HepG2 (cell line): ENCODE measurements at regions not wholly inside any gene's neighbourhood (a gene's known extent, or its start where the extent isn't known, plus 50 kb on each side); places are given as distances from the start of the nearest gene placed in this dataset.

Experiments used
- ATAC-seq: fragments of 200-7000 bp; cut with Tn5 transposase; 3 replicates; pipeline ENCODE4 v1.9.1; 2020; ENCODE audit warnings: mild to moderate bottlenecking, moderate library complexity
- BruUV-seq: library from RNA; stranded (reverse); fragments of 400-500 nt; replicated peaks from 2 replicates; lab custom pipeline; 2021; lab: Mats Ljungman, UMichigan
- CTCF ChIA-PET: fragments of 300-600 bp; formaldehyde crosslinking; extraction: SDS; loops from one replicate; lab custom pipeline; 2021; ENCODE audit warnings: low total read pairs, inconsistent platforms, low intra/inter-chr PET ratio; lab: Yijun Ruan, JAX
- POLR2A ChIA-PET: fragments of 350-600 bp; sonication (Branson Sonifier 250); formaldehyde crosslinking; loops from one replicate; lab custom pipeline; 2020; ENCODE audit warnings: antibody characterized with exemption, inconsistent platforms; lab: Yijun Ruan, JAX
- DNase-seq: peaks from one replicate; pipeline ENCODE4 v3.0.0-alpha.2; 2015; ENCODE audit warnings: low spot score
- FAIRE-seq: peaks from 3 replicates; lab custom pipeline; 2011; peaks lifted over from hg19 to GRCh38; lab: Jason Lieb, UNC
- H2AFZ ChIP-seq: one replicate; pipeline ENCODE4 v1.6.1; 2011; ENCODE audit warnings: low read length, inconsistent platforms
- H3K27ac ChIP-seq: fragments of 300-600 bp; 3 replicates; pipeline ENCODE4 v1.8.0; 2011; ENCODE audit warnings: mixed run types, mild to moderate bottlenecking, mixed read lengths, low read length, inconsistent platforms; ENCODE audit not compliant: insufficient read depth; ENCODE audit errors: extremely low read length
- H3K27me3 ChIP-seq, 2 experiments: fragments of 200-600 bp in 1 of 2; 2 replicates in 1 of 2; 3 replicates in 1 of 2; pipeline versions ENCODE4 v1.6.0 to v1.8.0; 2011; ENCODE audit warnings: low read length in 2 of 2, mild to moderate bottlenecking in 2 of 2, moderate library complexity in 2 of 2, inconsistent platforms in 1 of 2; ENCODE audit not compliant: insufficient read depth in 2 of 2, control insufficient read depth in 1 of 2
- H3K36me3 ChIP-seq, 2 experiments: fragments of 200-600 bp in 1 of 2; replicated peaks in 1 of 2; 2 replicates in 1 of 2; 3 replicates in 1 of 2; pipeline versions ENCODE4 v1.5.1 to v1.8.0; 2011; ENCODE audit warnings: low read length in 2 of 2, inconsistent platforms in 1 of 2; ENCODE audit not compliant: insufficient read depth in 2 of 2, control insufficient read depth in 1 of 2
- H3K4me1 ChIP-seq: 2 replicates; pipeline ENCODE4 v1.5.1; 2012; ENCODE audit warnings: low read length, inconsistent platforms; ENCODE audit not compliant: insufficient read depth
- H3K4me2 ChIP-seq: 2 replicates; pipeline ENCODE4 v1.6.0; 2011; ENCODE audit warnings: low read depth, low read length, inconsistent platforms
- H3K4me3 ChIP-seq, 3 experiments: fragments of 200-600 bp in 1 of 3; sonication (generic), shearing (Covaris generic) in 1 of 3; replicated peaks in 1 of 3; 2 replicates each; pipeline ENCODE4 v1.5.1; 2011 to 2016; ENCODE audit warnings: low read length in 3 of 3, inconsistent platforms in 2 of 3, low read depth in 2 of 3, mild to moderate bottlenecking in 2 of 3, control low read depth in 1 of 3, mixed read lengths in 1 of 3; ENCODE audit not compliant: insufficient read depth in 1 of 3
- H3K79me2 ChIP-seq: one replicate; pipeline ENCODE4 v1.6.1; 2011; ENCODE audit warnings: low read length, inconsistent platforms; ENCODE audit not compliant: insufficient read depth
- H3K9ac ChIP-seq: 2 replicates; pipeline ENCODE4 v1.6.0; 2011; ENCODE audit warnings: mild to moderate bottlenecking, low read depth, low read length, inconsistent platforms; ENCODE audit not compliant: insufficient read depth
- H3K9me3 ChIP-seq: 2 replicates; pipeline ENCODE4 v1.5.1; 2012; ENCODE audit warnings: mild to moderate bottlenecking, low read length
- H4K20me1 ChIP-seq: 2 replicates; pipeline ENCODE4 v1.6.0; 2011; ENCODE audit warnings: inconsistent platforms, mild to moderate bottlenecking, low read length, moderate library complexity; ENCODE audit not compliant: insufficient read depth
- MTA3 ChIP-seq: sonication (generic); formaldehyde crosslinking; IDR thresholded peaks from 2 replicates; pipeline ENCODE4 v1.4.0; 2020; ENCODE audit warnings: missing genetic modification reagents
- NFKBIZ ChIP-seq: IDR thresholded peaks from 2 replicates; pipeline ENCODE4 v1.6.1; 2018; ENCODE audit warnings: missing genetic modification reagents, missing compliant biosample characterization
- NR2F2 ChIP-seq: IDR thresholded peaks from 2 replicates; pipeline ENCODE4 v1.6.1; 2012; ENCODE audit warnings: low read depth, inconsistent platforms, borderline replicate concordance
- REXO4 ChIP-seq: sonication (generic); formaldehyde crosslinking; IDR thresholded peaks from 2 replicates; pipeline ENCODE4 v1.8.0; 2022; ENCODE audit warnings: missing genetic modification reagents, mild to moderate bottlenecking, borderline replicate concordance
- TFDP1 ChIP-seq: IDR thresholded peaks from 2 replicates; pipeline ENCODE4 v1.6.1; 2016; ENCODE audit warnings: missing compliant biosample characterization, missing genetic modification reagents, borderline replicate concordance
- ZNF101 ChIP-seq: sonication (generic); formaldehyde crosslinking; IDR thresholded peaks from 2 replicates; pipeline ENCODE4 v1.4.0; 2020; ENCODE audit warnings: mild to moderate bottlenecking, low read depth, missing genetic modification reagents, borderline replicate concordance
- ZNF124 ChIP-seq: sonication (generic); formaldehyde crosslinking; IDR thresholded peaks from 2 replicates; pipeline ENCODE4 v1.4.0; 2020; ENCODE audit warnings: missing genetic modification reagents
- ZNF343 ChIP-seq: sonication (generic); formaldehyde crosslinking; IDR thresholded peaks from 2 replicates; pipeline ENCODE4 v1.4.0; 2020; ENCODE audit warnings: mild to moderate bottlenecking, missing genetic modification reagents
- ZNF724P ChIP-seq: sonication (generic); formaldehyde crosslinking; IDR thresholded peaks from 2 replicates; pipeline ENCODE4 v1.8.0; 2022; ENCODE audit warnings: missing genetic modification reagents, borderline replicate concordance
- ZZZ3 ChIP-seq: sonication (generic); formaldehyde crosslinking; IDR thresholded peaks from 2 replicates; pipeline ENCODE4 v1.4.0; 2020; ENCODE audit warnings: missing genetic modification reagents, mild to moderate bottlenecking, borderline replicate concordance
- WGBS: methylation state at CpG from one replicate; pipeline ENCODE4 v1.1.6; 2017; ENCODE audit warnings: low lambda C conversion rate; 5-methylcytosine and 5-hydroxymethylcytosine counted together
- in situ Hi-C: cut with HindIII; loops from 2 replicates; pipeline ENCODE4 v1.10.0; 2017; ENCODE audit warnings: low pct_unique_long_range_greater_than_20kb; ENCODE audit not compliant: extremely low pct_ligation_motif_present
- intact Hi-C: fragments of 100-400 bp; cut with micrococcal nuclease; formaldehyde crosslinking; loops from one replicate; pipeline ENCODE4 v1.10.0; 2022; ENCODE audit not compliant: unreplicated experiment
- TF ChIP-seq, protein P1 (sequence below): sonication (generic); formaldehyde crosslinking; IDR thresholded peaks from 2 replicates; pipeline ENCODE4 v1.5.1; 2020; ENCODE audit warnings: mild to moderate bottlenecking, moderate library complexity, missing genetic modification reagents
- TF ChIP-seq, protein P2 (sequence below): sonication (generic); formaldehyde crosslinking; IDR thresholded peaks from 2 replicates; pipeline ENCODE4 v1.5.0; 2020; ENCODE audit warnings: missing genetic modification reagents

- Histone ChIP-seq H2AFZ (no peak overlapping the region), H3K36me3 (no peaks in the 10 kb centered on the region), H3K9me3 (no peaks in the 10 kb centered on the region), H3K4me2 (no peak overlapping the region), H4K20me1 (no peaks in the 10 kb centered on the region), H3K79me2 (no peaks in the 10 kb centered on the region), H3K4me3 (no peak overlapping the region), H3K27me3 (peaks cover 3 to 37% of the 10 kb centered on the region in 2 experiments; a peak in 4 of 5 replicates), H3K9ac (no peak overlapping the region), H3K4me1 (peaks cover 27% of the 10 kb centered on the region), H3K27ac (no peak overlapping the region)
- ATAC-seq, result no peak
- intact Hi-C loops, result loop anchor here (5.0 to 10.0 kb wide), 2 partner anchors 49 to 166 kb away; partner anchors contain the start of gene ACOT11
- POLR2A ChIA-PET, result no interaction called here
- WGBS, result 45% methylated on average over 7 of the region's 7 CpGs
- DNase-seq, result no peak
- BruUV-seq, result no TSS peak
- CTCF ChIA-PET, result no interaction called here
- TF ChIP-seq ZZZ3 (CRISPR knock-in tag) (no peak), TFDP1 (CRISPR knock-in tag) (no peak), ZNF724P (no peak), NFKBIZ (no peak), ZNF124 (CRISPR knock-in tag) (no peak), ZNF101 (CRISPR knock-in tag) (no peak), MTA3 (CRISPR knock-in tag) (no peak), NR2F2 (no peak), ZNF343 (CRISPR knock-in tag) (no peak), REXO4 (CRISPR knock-in tag) (no peak)
- TF ChIP-seq, protein P1, sequence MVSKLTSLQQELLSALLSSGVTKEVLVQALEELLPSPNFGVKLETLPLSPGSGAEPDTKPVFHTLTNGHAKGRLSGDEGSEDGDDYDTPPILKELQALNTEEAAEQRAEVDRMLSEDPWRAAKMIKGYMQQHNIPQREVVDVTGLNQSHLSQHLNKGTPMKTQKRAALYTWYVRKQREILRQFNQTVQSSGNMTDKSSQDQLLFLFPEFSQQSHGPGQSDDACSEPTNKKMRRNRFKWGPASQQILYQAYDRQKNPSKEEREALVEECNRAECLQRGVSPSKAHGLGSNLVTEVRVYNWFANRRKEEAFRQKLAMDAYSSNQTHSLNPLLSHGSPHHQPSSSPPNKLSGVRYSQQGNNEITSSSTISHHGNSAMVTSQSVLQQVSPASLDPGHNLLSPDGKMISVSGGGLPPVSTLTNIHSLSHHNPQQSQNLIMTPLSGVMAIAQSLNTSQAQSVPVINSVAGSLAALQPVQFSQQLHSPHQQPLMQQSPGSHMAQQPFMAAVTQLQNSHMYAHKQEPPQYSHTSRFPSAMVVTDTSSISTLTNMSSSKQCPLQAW (CRISPR knock-in tag), result no peak
- TF ChIP-seq, protein P2, sequence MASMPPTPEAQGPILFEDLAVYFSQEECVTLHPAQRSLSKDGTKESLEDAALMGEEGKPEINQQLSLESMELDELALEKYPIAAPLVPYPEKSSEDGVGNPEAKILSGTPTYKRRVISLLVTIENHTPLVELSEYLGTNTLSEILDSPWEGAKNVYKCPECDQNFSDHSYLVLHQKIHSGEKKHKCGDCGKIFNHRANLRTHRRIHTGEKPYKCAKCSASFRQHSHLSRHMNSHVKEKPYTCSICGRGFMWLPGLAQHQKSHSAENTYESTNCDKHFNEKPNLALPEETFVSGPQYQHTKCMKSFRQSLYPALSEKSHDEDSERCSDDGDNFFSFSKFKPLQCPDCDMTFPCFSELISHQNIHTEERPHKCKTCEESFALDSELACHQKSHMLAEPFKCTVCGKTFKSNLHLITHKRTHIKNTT (CRISPR knock-in tag), result no peak
- no peak for FAIRE-seq
- in situ Hi-C loops, result no loop called here
Measured at GRCh38 chr1:54495954-54496353, 52.1 kb upstream of the ACOT11 start.
